HG03103 (cell line): ENCODE measurements at regions not wholly inside any gene's neighbourhood (a gene's known extent, or its start where the extent isn't known, plus 50 kb on each side); places are given as distances from the start of the nearest gene placed in this dataset.
A peak's percentile ranks its signal among the peaks of the same experiment; 100 is the strongest.
"Not testable (repeated sequence)": the region's sequence is repeated elsewhere in the genome, so short reads cannot be mapped to it uniquely, and the experiment has no call there.

ENCODE experiments used
- ATAC-seq: cut with Tn5 transposase; IDR thresholded peaks from one replicate; pipeline ENCODE4 v1.9.1; 2021; ENCODE audit warnings: low read depth; ENCODE audit not compliant: unreplicated experiment

DNA sequence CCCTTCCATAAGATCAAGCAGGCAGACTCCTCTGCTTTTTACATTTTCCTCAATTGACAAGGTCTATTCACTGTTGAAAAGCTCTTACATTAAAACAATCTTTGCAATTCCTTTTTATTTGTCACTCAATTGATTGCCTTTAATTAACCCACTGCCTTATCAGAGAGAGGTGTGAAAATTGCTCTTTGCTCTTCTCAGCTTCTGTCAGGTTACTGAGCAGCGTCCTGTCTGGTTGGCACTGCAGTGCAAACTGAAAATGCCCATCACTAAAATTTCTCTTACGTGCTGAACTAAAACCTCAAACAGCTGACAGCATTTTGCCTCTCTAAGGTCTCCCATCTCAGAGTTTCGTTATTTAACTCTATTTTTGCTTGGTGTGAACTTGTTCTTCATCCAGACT, 504.1 kb upstream of the ATXN7L3B start:
- no peak for ATAC-seq

- not testable (repeated sequence) for ATAC-seq
These were observed 498.5 kb upstream of the ATXN7L3B start for GRCh38 chr12:74039138-74039537.

- no peak for ATAC-seq
These were observed 494.3 kb upstream of the ATXN7L3B start for GRCh38 chr12:74043343-74043742.

DNA sequence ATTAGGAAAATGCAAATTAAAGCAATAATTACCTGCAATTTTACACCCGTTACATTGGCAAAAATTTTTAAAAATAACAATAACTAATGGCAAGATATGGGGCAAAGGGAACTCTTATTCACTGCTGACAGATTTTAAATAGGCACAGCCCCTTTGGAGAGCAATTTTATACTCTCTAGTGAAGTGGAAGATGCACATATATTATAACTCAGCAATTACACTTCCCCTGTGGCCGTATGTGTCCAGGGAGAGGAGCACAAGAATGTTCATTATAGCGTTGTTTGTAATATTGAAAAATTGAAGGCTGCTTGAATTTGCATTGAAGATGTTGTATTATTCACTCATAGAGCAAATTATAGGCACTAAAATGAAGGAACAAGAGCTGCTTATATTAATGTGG, 488.3 kb upstream of the ATXN7L3B start:
- no peak for ATAC-seq

- ATAC-seq, result no peak
These were observed 485.8 kb upstream of the ATXN7L3B start for GRCh38 chr12:74051848-74052247.

GRCh38 chr12:74066476-74066875, 471.2 kb upstream of the ATXN7L3B start:
- ATAC-seq, result no peak

GRCh38 chr12:74071182-74071581, 466.5 kb upstream of the ATXN7L3B start:
- no peak for ATAC-seq

DNA sequence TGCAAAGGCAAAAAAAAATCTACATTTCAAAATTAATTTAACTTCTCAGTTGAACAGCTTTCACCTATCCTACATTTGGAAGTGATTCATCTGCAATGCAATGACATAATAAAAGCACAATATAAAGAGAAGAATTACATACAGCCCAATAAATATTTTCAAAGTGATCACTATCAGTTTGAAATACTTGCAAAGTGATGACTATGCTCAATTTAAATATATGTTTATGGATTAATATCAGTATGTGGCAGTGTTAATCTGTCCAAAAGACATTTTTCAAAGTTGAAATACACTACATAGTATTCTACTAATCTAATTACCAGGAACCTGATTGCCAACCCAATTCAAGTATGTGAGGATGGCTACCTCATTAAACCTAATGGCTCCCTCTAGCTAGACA, 460.7 kb upstream of the ATXN7L3B start:
- ATAC-seq, result no peak

GRCh38 chr12:74105434-74105833, 432.2 kb upstream of the ATXN7L3B start:
- ATAC-seq, result no peak

- ATAC-seq, result no peak
These were observed 428.9 kb upstream of the ATXN7L3B start for GRCh38 chr12:74108729-74109128.

DNA sequence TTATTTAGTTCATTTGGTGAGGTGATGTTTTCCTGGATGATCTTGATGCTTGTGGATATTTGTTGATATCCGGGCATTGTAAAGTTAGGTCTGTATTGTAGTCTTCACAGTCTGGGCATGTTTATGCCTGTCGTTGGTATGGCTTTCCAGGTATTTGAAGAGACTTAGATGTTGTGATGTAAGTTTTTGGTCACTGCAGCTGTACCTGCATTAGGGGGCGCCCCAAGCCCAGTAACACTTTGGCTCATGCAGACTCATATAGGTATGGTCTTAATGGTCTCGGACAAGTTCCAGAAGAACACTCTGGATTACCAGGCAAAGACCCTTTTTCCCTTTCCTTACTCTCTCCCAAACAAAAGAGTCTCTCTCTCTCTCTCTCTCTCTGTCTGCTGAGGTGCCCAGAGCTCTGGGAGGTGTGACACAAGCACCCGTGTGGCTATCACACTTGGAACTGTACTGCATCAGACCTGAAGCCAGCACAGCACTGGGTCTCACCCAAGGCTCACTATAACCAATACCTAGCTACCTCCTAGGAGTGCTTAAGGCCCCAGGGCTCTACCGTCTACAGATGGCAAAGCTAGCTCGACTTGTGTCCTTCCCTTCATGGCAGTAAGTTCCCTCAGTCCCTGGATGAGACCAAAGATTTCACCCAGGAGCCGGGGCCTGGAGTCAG, 425.8 kb upstream of the ATXN7L3B start:
- peak; percentile 64 for ATAC-seq

- ATAC-seq, result no peak
These were observed 417.7 kb upstream of the ATXN7L3B start for GRCh38 chr12:74119811-74120362.

GRCh38 chr12:74120644-74121043, 417.0 kb upstream of the ATXN7L3B start:
- no peak for ATAC-seq

- ATAC-seq, result no peak
These were observed 407.9 kb upstream of the ATXN7L3B start for GRCh38 chr12:74129702-74130101.

DNA sequence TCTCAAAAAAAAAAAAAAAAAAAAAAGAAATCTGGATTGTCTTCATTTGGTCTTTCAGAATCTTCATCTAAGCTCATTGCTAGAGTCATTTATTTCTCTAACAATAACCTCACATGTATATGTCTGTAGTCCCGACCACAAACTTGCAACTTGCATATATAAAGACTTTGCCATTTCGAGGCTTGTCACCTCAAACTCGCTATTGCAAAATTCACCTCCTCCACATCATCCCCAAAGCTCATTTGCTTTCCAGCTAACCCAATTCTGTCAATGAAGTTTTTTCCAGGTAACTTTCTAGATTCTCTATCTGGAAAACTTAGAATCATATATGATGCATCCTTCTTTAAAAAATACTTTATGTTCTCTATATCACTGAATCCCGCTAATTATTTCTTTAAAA, 393.2 kb upstream of the ATXN7L3B start:
- ATAC-seq, result no peak

- no peak for ATAC-seq
These were observed 392.3 kb upstream of the ATXN7L3B start for GRCh38 chr12:74145328-74145727.

- ATAC-seq, result no peak
These were observed 388.8 kb upstream of the ATXN7L3B start for GRCh38 chr12:74148849-74149248.

GRCh38 chr12:74152370-74152769, 385.3 kb upstream of the ATXN7L3B start:
- ATAC-seq, result no peak

DNA sequence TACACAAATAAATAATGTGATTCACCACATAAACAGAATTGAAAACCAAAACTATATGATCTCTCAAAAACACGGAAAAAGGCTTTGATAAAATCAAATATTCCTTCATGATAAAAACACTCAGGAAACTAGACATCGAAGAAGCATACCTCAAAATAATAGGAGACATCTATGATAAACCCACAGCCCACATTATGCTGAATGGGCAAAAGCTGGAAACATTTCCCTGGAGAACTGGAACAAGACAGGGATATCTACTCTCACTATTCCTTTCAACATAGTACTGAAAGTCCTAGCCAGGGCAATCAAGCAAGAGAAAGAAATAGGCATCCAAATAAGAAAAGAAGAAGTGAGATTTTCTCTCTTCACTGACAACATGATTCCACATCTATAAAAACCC, 371.5 kb upstream of the ATXN7L3B start:
- no peak for ATAC-seq

DNA sequence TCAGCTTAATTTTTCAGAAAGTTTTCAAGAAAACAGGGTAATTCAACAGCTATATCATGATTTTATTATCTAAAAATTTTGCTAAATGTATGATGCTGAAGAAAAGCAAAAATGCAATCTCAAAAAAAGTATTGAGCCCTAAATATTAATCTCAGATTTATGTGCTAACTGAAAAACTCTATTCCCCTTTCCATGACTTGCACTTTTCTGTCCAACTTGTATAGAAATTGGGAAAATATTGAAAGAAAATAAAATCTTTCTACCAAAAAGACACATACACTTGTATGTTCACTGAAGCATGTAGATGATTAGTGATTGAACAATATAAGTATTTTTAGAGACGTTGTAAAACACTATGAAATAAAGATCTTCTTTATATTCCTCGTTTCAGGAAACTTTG, 368.0 kb upstream of the ATXN7L3B start:
- no peak for ATAC-seq

- no peak for ATAC-seq
These were observed 366.8 kb upstream of the ATXN7L3B start for GRCh38 chr12:74170645-74171477.

- no peak for ATAC-seq
These were observed 366.1 kb upstream of the ATXN7L3B start for GRCh38 chr12:74171478-74171909.
